A549 (cell line): ENCODE measurements at regions not wholly inside any gene's neighbourhood (a gene's known extent, or its start where the extent isn't known, plus 50 kb on each side); places are given as distances from the start of the nearest gene placed in this dataset.

Experiments
- ATAC-seq, 2 experiments: fragments of 200-7000 bp in 1 of 2; fragments of >200 bp in 1 of 2; cut with Nextera tagmentation in 1 of 2; cut with Tn5 transposase in 1 of 2; 3 replicates each; pipeline versions ENCODE4 v1.8.0 to v1.9.1; 2018 to 2020; ENCODE audit warnings: mild to moderate bottlenecking in 1 of 2, moderate library complexity in 1 of 2
- CTCF ChIA-PET: fragments of 300-600 bp; sonication (Branson Sonifier 250); formaldehyde crosslinking; extraction: SDS; loops from one replicate; lab custom pipeline; 2021; ENCODE audit warnings: antibody characterized with exemption, inconsistent platforms; lab: Yijun Ruan, JAX
- POLR2A ChIA-PET: fragments of 350-600 bp; formaldehyde crosslinking; extraction: SDS; loops from one replicate; lab custom pipeline; 2021; ENCODE audit warnings: antibody characterized with exemption, inconsistent platforms; lab: Yijun Ruan, JAX
- DNase-seq, 2 experiments: peaks; one replicate each; pipeline versions ENCODE4 v3.0.0 to v3.0.0-alpha.2; 2011 to 2016; ENCODE audit warnings: low read depth in 1 of 2, low spot score in 1 of 2
- FAIRE-seq: peaks from 2 replicates; lab custom pipeline; 2011; peaks lifted over from hg19 to GRCh38; lab: Jason Lieb, UNC
- H3K27ac ChIP-seq, 2 experiments: fragments of >200 bp; sonication (Bioruptor Twin); formaldehyde crosslinking; 3 replicates each; pipeline ENCODE4 v1.5.1; 2016 to 2017
- H3K4me1 ChIP-seq: fragments of >200 bp; sonication (Bioruptor Twin); formaldehyde crosslinking; 3 replicates; pipeline ENCODE4 v1.6.1; 2016
- H3K4me2 ChIP-seq: fragments of >200 bp; sonication (Bioruptor Twin); formaldehyde crosslinking; 3 replicates; pipeline ENCODE4 v1.6.1; 2016
- H3K4me3 ChIP-seq: fragments of >200 bp; sonication (Bioruptor Twin); formaldehyde crosslinking; 3 replicates; pipeline ENCODE4 v1.5.1; 2016
- H3K9me3 ChIP-seq: fragments of >200 bp; sonication (Bioruptor Twin); formaldehyde crosslinking; 3 replicates; pipeline ENCODE4 v1.6.1; 2016
- CBX2 ChIP-seq: fragments of 200-600 bp; sonication (generic); IDR thresholded peaks from 2 replicates; pipeline ENCODE4 v1.6.1; 2016; ENCODE audit warnings: low read depth, mild to moderate bottlenecking, borderline replicate concordance
- CBX8 ChIP-seq: fragments of 200-600 bp; sonication (generic); IDR thresholded peaks from 2 replicates; pipeline ENCODE4 v1.6.1; 2016
- E2F6 ChIP-seq: IDR thresholded peaks from 2 replicates; pipeline ENCODE4 v1.6.1; 2012; ENCODE audit warnings: low read depth, borderline replicate concordance
- EHF ChIP-seq: fragments of 250-450 bp; sonication (Bioruptor Pico); IDR thresholded peaks from 2 replicates; pipeline ENCODE4 v1.5.0; 2020; ENCODE audit warnings: mild to moderate bottlenecking
- EP300 ChIP-seq, 2 experiments: fragments of >200 bp; sonication (Bioruptor Twin); formaldehyde crosslinking; IDR thresholded peaks; 2 replicates in 1 of 2; 3 replicates in 1 of 2; pipeline ENCODE4 v1.6.1; 2016 to 2017
- FOXS1 ChIP-seq: fragments of 250-450 bp; sonication (Bioruptor Pico); IDR thresholded peaks from 2 replicates; pipeline ENCODE4 v1.5.0; 2020; ENCODE audit warnings: mild to moderate bottlenecking, moderate library complexity
- GATA3 ChIP-seq: IDR thresholded peaks from 2 replicates; pipeline ENCODE4 v1.6.1; 2012; ENCODE audit warnings: borderline replicate concordance
- HOXA7 ChIP-seq: fragments of 250-450 bp; sonication (Bioruptor Pico); IDR thresholded peaks from 2 replicates; pipeline ENCODE4 v1.5.0; 2020; ENCODE audit warnings: mild to moderate bottlenecking, moderate library complexity
- HOXB13 ChIP-seq: fragments of 250-450 bp; sonication (Bioruptor Pico); IDR thresholded peaks from 2 replicates; pipeline ENCODE4 v1.5.0; 2020; ENCODE audit warnings: low read depth, mild to moderate bottlenecking, moderate library complexity
- HOXB5 ChIP-seq: fragments of 250-450 bp; sonication (Bioruptor Pico); IDR thresholded peaks from 2 replicates; pipeline ENCODE4 v1.5.0; 2020; ENCODE audit warnings: mild to moderate bottlenecking, moderate library complexity
- JUNB ChIP-seq: fragments of >200 bp; sonication (Bioruptor Twin); formaldehyde crosslinking; IDR thresholded peaks from 2 replicates; pipeline ENCODE4 v1.6.1; 2016
- NPAS2 ChIP-seq: fragments of 250-450 bp; sonication (Bioruptor Pico); IDR thresholded peaks from 2 replicates; pipeline ENCODE4 v1.8.0; 2022; ENCODE audit warnings: mild to moderate bottlenecking, moderate library complexity, borderline replicate concordance
- NR3C1 ChIP-seq: fragments of >200 bp; sonication (Bioruptor Twin); formaldehyde crosslinking; IDR thresholded peaks from 3 replicates; pipeline ENCODE4 v1.6.1; 2017
- POLR2AphosphoS2 ChIP-seq: conservative IDR thresholded peaks from 2 replicates; pipeline ENCODE4 v1.6.1; 2012; ENCODE audit warnings: low read length, improper control_type of control experiment, inconsistent platforms
- RARB ChIP-seq: fragments of 250-450 bp; sonication (Bioruptor Pico); IDR thresholded peaks from 2 replicates; pipeline ENCODE4 v1.8.0; 2021; ENCODE audit warnings: mild to moderate bottlenecking, moderate library complexity
- REST ChIP-seq: fragments of 200-600 bp; sonication (generic); IDR thresholded peaks from 2 replicates; pipeline ENCODE4 v1.6.1; 2016; ENCODE audit warnings: antibody characterized with exemption, mild to moderate bottlenecking, moderate library complexity
- RFX5 ChIP-seq: fragments of 450-650 bp; IDR thresholded peaks from 2 replicates; pipeline ENCODE4 v1.7.1; 2014; ENCODE audit warnings: antibody characterized with exemption, mild to moderate bottlenecking, moderate library complexity
- RNF2 ChIP-seq: fragments of 200-600 bp; sonication (generic); IDR thresholded peaks from 2 replicates; pipeline ENCODE4 v1.6.1; 2016; ENCODE audit warnings: low read depth, mild to moderate bottlenecking, antibody characterized with exemption, moderate library complexity, borderline replicate concordance
- SREBF2 ChIP-seq: fragments of 450-650 bp; IDR thresholded peaks from 2 replicates; pipeline ENCODE4 v1.6.1; 2014; ENCODE audit warnings: mild to moderate bottlenecking, moderate library complexity
- TFCP2L1 ChIP-seq: fragments of 250-450 bp; sonication (Bioruptor Pico); IDR thresholded peaks from 2 replicates; pipeline ENCODE4 v1.5.0; 2021; ENCODE audit warnings: mild to moderate bottlenecking
- USF2 ChIP-seq: fragments of 450-650 bp; IDR thresholded peaks from 2 replicates; pipeline ENCODE4 v1.6.1; 2014; ENCODE audit warnings: antibody characterized with exemption
- ZC3H11A ChIP-seq: fragments of 450-650 bp; IDR thresholded peaks from 2 replicates; pipeline ENCODE4 v1.6.1; 2014; ENCODE audit warnings: antibody characterized with exemption, mild to moderate bottlenecking
- ZFP36 ChIP-seq: fragments of 450-650 bp; IDR thresholded peaks from 2 replicates; pipeline ENCODE4 v1.6.1; 2014; ENCODE audit warnings: borderline replicate concordance; ENCODE audit not compliant: partially characterized antibody
- WGBS: methylation state at CpG from one replicate; pipeline ENCODE4 v1.1.6; 2017; ENCODE audit errors: missing lambda C conversion rate; 5-methylcytosine and 5-hydroxymethylcytosine counted together

GRCh38 chr14:97780804-97781203 lies 983.6 kb downstream of the VRK1 start:
- CTCF ChIA-PET: no interaction called here
- FAIRE-seq (no peak), ATAC-seq (no peak), DNase-seq (no peak)
- H3K27ac ChIP-seq: no peak overlapping the region
- TF ChIP-seq EHF: no peak
- no peak for TF ChIP-seq REST
- TF ChIP-seq HOXB5 (CRISPR knock-in tag): no peak
- TF ChIP-seq JUNB: no peak
- TF ChIP-seq HOXB13 (CRISPR knock-in tag): no peak
- TF ChIP-seq E2F6: no peak
- TF ChIP-seq NPAS2 (CRISPR knock-in tag): no peak
- TF ChIP-seq CBX2: no peak
- H3K4me2 ChIP-seq: no peak overlapping the region
- no peak overlapping the region for H3K4me3 ChIP-seq
- POLR2A ChIA-PET: no interaction called here
- H3K4me1 ChIP-seq: no peaks in the 10 kb centered on the region
- H3K9me3 ChIP-seq: no peaks in the 10 kb centered on the region
- WGBS: 18% methylated on average over 5 of the region's 5 CpGs

GRCh38 chr14:97781961-97782360 lies 984.8 kb downstream of the VRK1 start:
- H3K27ac ChIP-seq: no peak overlapping the region
- no peak for TF ChIP-seq USF2
- TF ChIP-seq ZC3H11A: no peak
- no peak for TF ChIP-seq E2F6
- no peak for TF ChIP-seq SREBF2
- no peak for TF ChIP-seq CBX2
- no peak for TF ChIP-seq FOXS1 (CRISPR knock-in tag)
- TF ChIP-seq RFX5: no peak
- TF ChIP-seq HOXA7 (CRISPR knock-in tag): no peak
- no peak for TF ChIP-seq RNF2
- TF ChIP-seq TFCP2L1 (CRISPR knock-in tag): no peak
- no peak for TF ChIP-seq CBX8
- no peak for TF ChIP-seq NR3C1
- TF ChIP-seq POLR2AphosphoS2: no peak
- no peak for TF ChIP-seq EP300 (IDR thresholded peaks at IDR 0.05)
- TF ChIP-seq JUNB: no peak
- TF ChIP-seq RARB (CRISPR knock-in tag): no peak
- TF ChIP-seq NPAS2 (CRISPR knock-in tag): no peak
- TF ChIP-seq ZFP36: no peak
- TF ChIP-seq GATA3: no peak
- TF ChIP-seq, all 56 proteins: peak for 0
- Histone ChIP-seq H3K9me3 (no peaks in the 10 kb centered on the region), H3K4me3 (no peak overlapping the region), H3K4me1 (no peaks in the 10 kb centered on the region), H3K4me2 (no peak overlapping the region)
- no peak for ATAC-seq
- CTCF ChIA-PET: no interaction called here
- 39% methylated on average over 5 of the region's 5 CpGs for WGBS
- POLR2A ChIA-PET: no interaction called here
- DNase-seq: no peak
- FAIRE-seq: no peak
